ENCODE measurements at regions not wholly inside any gene's neighbourhood (a gene's known extent, or its start where the extent isn't known, plus 50 kb on each side); places are given as distances from the start of the nearest gene placed in this dataset.

DNA sequence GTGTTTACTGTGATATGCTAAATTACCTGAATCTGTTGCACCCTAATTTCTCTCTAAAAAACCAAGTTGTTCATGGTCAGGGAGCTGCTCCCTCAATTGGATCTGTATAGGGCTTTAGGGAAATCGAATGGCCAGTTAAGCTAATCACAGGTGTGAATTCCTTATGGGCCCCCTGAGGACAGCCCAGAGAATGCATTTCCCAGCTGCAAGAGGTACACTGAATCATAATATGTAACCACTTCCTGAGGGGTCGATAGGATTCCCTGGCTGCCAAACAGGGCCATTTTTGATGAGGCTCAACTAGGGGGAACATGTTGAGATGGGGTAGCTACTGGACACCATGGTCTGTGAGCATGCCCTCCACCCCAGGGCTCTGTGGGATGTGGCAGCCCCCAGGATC lies 478.6 kb downstream of the CCDC171 start:
- TF ChIP-seq, protein P1, sequence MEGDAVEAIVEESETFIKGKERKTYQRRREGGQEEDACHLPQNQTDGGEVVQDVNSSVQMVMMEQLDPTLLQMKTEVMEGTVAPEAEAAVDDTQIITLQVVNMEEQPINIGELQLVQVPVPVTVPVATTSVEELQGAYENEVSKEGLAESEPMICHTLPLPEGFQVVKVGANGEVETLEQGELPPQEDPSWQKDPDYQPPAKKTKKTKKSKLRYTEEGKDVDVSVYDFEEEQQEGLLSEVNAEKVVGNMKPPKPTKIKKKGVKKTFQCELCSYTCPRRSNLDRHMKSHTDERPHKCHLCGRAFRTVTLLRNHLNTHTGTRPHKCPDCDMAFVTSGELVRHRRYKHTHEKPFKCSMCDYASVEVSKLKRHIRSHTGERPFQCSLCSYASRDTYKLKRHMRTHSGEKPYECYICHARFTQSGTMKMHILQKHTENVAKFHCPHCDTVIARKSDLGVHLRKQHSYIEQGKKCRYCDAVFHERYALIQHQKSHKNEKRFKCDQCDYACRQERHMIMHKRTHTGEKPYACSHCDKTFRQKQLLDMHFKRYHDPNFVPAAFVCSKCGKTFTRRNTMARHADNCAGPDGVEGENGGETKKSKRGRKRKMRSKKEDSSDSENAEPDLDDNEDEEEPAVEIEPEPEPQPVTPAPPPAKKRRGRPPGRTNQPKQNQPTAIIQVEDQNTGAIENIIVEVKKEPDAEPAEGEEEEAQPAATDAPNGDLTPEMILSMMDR (IDR thresholded peaks at IDR 0.05; ENCODE audit: low read length, missing control alignments) = no peak
- no peak overlapping the region for H3K4me3 ChIP-seq (replicated peaks; ENCODE audit: low read depth, low read length)
- no peak for DNase-seq (ENCODE audit: low read depth)

DNA sequence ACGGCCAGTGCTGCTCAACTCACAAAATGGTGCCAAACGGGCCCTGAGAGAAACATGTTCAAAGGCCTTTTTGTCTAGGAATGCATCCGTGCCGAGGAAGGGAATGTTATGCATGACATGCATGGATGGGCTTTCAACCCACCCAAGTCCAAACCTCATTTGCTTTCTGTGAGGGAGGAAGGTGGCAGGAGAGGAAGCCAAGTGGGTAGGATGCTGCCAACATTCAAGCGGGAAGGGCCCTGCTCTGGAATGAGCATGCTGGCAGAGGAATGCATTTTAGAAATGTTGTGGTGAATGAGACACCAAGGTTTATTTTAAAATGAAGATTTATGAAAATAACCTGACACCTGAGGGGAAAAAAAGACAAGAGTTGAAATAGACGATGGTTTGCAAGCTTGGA lies 479.1 kb downstream of the CCDC171 start:
- no peak for DNase-seq (ENCODE audit: low read depth)
- TF ChIP-seq, protein P1 (IDR thresholded peaks at IDR 0.05; ENCODE audit: low read length, missing control alignments) = no peak
- no peak overlapping the region for H3K4me3 ChIP-seq (replicated peaks; ENCODE audit: low read depth, low read length)

DNA sequence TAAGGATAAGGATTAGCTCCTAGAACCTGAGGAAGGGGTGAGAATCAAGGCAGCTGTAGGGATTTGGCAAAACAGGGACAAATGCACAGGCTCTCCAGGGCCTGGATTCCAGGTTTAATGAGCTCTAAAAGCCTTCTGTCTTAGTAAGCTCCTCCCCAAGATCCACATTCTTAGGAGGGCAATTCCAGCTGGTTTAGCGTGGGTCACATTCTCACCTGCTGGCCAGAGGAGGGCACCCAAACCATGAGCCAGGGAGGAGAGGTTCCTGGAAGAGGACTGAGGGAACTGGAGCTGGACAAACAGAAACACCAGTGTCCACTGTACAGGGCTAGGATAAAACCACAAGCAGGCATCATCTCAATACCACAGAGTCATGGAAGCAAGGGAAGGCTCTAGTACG lies 480.0 kb downstream of the CCDC171 start:
- H3K4me3 ChIP-seq (replicated peaks; ENCODE audit: low read depth, low read length) = no peak overlapping the region
- TF ChIP-seq, protein P1 (IDR thresholded peaks at IDR 0.05; ENCODE audit: low read length, missing control alignments) = peak; percentile 27
- peak; percentile 50 for DNase-seq (ENCODE audit: low read depth)

DNA sequence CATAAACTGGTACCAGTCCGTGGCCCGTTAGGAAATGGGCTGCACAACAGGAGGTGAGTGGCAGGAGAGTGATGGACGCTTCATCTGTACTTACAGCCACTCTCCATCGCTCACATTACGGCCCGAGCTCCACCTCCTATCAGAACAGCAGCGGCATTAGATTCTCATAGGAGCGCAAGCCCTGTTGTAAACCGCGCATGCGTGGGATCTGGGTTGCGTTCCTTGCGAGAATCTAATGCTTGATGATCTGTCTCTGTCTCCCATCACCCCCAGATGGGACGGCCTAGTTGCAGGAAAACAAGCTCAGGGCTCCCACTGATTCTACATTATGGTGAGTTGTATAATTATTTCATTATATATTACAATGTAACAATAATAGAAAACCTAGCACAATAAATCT lies 480.4 kb downstream of the CCDC171 start:
- TF ChIP-seq, protein P1 (IDR thresholded peaks at IDR 0.05; ENCODE audit: low read length, missing control alignments) = no peak
- H3K4me3 ChIP-seq (replicated peaks; ENCODE audit: low read depth, low read length) = no peak overlapping the region
- no peak for DNase-seq (ENCODE audit: low read depth)

DNA sequence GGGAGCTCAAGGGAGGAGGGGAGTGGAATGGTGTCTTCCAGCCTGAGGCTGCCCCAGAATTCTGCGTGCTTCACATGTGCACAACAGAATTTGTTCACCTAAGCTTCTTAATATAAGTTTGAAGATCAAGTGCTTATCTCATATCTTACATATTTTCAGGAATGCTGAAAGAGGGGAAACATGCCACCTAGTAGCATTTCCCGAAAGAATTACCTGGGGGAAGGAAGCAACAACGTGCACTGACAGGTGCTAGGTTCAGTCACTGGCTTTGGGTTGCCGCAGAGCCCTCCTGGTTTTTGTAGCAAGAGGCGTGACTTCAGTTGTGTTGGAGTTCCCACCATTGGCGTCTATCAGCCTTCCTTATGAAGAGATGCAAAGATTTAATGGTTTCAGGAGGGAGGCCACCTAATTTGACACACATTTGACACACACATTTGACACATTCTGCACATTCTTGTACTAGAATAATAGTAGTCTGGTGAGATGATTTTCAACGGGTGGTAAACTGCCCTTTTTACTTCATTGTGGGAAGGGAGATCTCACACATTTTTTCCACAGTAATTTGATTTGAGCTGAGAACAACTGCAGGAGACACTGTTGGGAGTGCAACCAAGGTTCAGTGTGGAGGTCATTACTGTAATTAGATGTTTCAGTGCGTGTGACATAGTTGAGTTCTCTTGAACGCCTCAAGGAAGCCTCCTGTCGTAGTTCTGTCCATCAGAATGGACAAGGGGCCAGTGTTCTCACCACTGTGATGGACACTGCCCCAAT lies 481.3 kb downstream of the CCDC171 start:
- DNase-seq (ENCODE audit: low read depth) = no peak
- TF ChIP-seq, protein P1 (IDR thresholded peaks at IDR 0.05; ENCODE audit: low read length, missing control alignments) = no peak
- H3K4me3 ChIP-seq (replicated peaks; ENCODE audit: low read depth, low read length) = no peak overlapping the region

DNA sequence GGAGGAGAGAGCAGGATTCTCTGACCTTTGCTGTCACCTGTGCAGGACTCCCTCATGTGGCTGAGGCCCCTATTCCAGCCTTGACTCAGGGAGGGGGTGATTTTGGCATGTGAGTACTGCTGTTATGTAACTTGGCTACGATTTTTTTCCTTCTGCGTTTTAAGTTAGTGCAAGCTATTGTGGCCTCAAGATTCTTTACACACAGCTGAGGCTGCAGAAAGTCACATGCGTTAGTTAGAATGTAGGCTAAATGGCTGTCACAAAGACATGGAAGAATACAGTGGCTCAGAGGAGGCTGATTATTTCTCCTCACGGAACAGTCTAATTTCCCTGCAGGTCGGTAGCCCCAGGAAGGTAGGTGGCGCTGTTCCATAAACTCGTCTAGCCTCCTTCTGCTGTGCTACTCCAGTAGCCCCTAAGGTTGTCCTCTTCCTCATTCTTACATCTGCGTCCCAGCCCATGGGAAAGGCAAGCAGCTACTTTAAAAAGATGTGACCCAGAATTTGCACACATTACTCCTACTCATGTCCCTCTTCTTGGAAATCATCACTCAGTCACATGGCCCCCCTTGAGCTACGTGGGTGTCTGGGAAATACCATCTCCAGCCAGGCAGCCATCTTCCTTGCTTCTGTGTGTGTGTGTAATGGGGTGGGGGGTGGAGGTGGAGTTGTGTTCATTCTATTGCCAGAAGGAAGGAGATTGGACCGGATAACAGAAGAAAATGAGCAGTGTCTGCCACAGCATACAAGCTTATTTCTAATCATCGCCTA lies 486.6 kb downstream of the CCDC171 start:
- DNase-seq (ENCODE audit: low read depth) = peak; percentile 47
- H3K4me3 ChIP-seq (replicated peaks; ENCODE audit: low read depth, low read length) = no peak overlapping the region
- TF ChIP-seq, protein P1 (IDR thresholded peaks at IDR 0.05; ENCODE audit: low read length, missing control alignments) = peak; percentile 46

All from fibroblast of pulmonary artery (primary cell).